DOHH2 (cell line): ENCODE measurements at regions not wholly inside any gene's neighbourhood (a gene's known extent, or its start where the extent isn't known, plus 50 kb on each side); places are given as distances from the start of the nearest gene placed in this dataset.

Experiments used
- H3F3A ChIP-seq: fragments of 200-600 bp; sonication (generic), shearing (Covaris generic); 2 replicates; pipeline ENCODE4 v1.6.0; 2016; ENCODE audit warnings: antibody characterized with exemption, mild to moderate bottlenecking; ENCODE audit not compliant: control insufficient read depth, insufficient read depth
- H3K27ac ChIP-seq: fragments of 200-600 bp; sonication (generic); 2 replicates; pipeline ENCODE4 v1.5.1; 2014; ENCODE audit warnings: low read depth, mild to moderate bottlenecking, low read length, moderate library complexity
- H3K27me3 ChIP-seq: fragments of 200-600 bp; sonication (generic); 2 replicates; pipeline ENCODE4 v1.6.1; 2014; ENCODE audit warnings: mild to moderate bottlenecking, low read length, mixed read lengths; ENCODE audit not compliant: control insufficient read depth
- H3K36me3 ChIP-seq: fragments of 200-600 bp; sonication (generic); 2 replicates; pipeline ENCODE4 v1.6.1; 2014; ENCODE audit warnings: mild to moderate bottlenecking, low read length, moderate library complexity, mixed read lengths; ENCODE audit not compliant: control insufficient read depth
- H3K4me1 ChIP-seq: fragments of 200-600 bp; sonication (generic); 2 replicates; pipeline ENCODE4 v1.6.1; 2014; ENCODE audit warnings: mild to moderate bottlenecking, low read length, mixed read lengths; ENCODE audit not compliant: control insufficient read depth
- H3K4me2 ChIP-seq: fragments of 200-600 bp; sonication (generic); 2 replicates; pipeline ENCODE4 v1.6.0; 2014; ENCODE audit warnings: mild to moderate bottlenecking, low read length, moderate library complexity
- H3K4me3 ChIP-seq: fragments of 200-600 bp; sonication (generic); 2 replicates; pipeline ENCODE4 v1.5.1; 2014; ENCODE audit warnings: mild to moderate bottlenecking, low read length, mixed read lengths
- H3K79me2 ChIP-seq: fragments of 200-600 bp; sonication (generic); 2 replicates; pipeline ENCODE4 v1.6.1; 2014; ENCODE audit warnings: mild to moderate bottlenecking, low read length, mixed read lengths; ENCODE audit not compliant: control insufficient read depth
- H3K9me2 ChIP-seq: fragments of 200-600 bp; sonication (generic); replicated peaks from 2 replicates; pipeline ENCODE4 v1.6.1; 2014; ENCODE audit warnings: mild to moderate bottlenecking, low read length, mixed read lengths; ENCODE audit not compliant: control insufficient read depth
- H3K9me3 ChIP-seq: fragments of 200-600 bp; sonication (generic); 2 replicates; pipeline ENCODE4 v1.6.1; 2014; ENCODE audit warnings: antibody characterized with exemption, low read length, mixed read lengths; ENCODE audit not compliant: control insufficient read depth, insufficient read depth
- H4K20me1 ChIP-seq: fragments of 200-600 bp; sonication (generic); 2 replicates; pipeline ENCODE4 v1.6.0; 2014; ENCODE audit warnings: low read depth, mild to moderate bottlenecking, antibody characterized with exemption, low read length, moderate library complexity; ENCODE audit not compliant: control insufficient read depth, insufficient read depth
- EZH2phosphoT487 ChIP-seq: fragments of 200-600 bp; sonication (generic); IDR thresholded peaks from 2 replicates; pipeline ENCODE4 v1.6.1; 2017; ENCODE audit warnings: borderline replicate concordance, mild to moderate bottlenecking, antibody characterized with exemption, low read length, moderate library complexity, mixed read lengths
- TF ChIP-seq, protein P1 (sequence below): fragments of 200-600 bp; sonication (generic); IDR thresholded peaks from one replicate; pipeline ENCODE4 v1.5.1; 2014; ENCODE audit warnings: antibody characterized with exemption, mild to moderate bottlenecking, low read depth, low read length; ENCODE audit not compliant: poor library complexity, severe bottlenecking

DNA sequence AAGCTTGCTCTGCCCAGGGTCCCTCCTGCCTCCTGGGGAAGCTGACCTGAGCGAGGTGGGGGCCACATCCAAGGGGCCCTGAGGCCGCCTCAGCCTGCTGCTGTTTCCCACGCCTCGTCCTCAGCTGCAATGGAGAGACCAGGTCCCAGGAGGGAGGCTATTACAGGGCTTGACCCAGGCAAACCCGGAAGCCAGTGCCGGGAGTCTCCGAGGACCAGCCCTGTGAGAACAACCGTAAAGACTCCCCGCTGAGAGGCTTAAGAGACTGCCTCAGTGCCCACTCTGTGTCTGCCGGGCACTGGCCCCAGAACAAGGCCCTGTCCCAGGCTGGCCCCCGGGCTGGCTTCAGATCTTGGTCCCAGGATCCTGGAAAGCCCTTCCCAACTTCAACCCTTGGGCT is 124.3 kb upstream of the FGF3 start:
- Histone ChIP-seq H3K79me2 (no peaks in the 10 kb centered on the region), H3K27ac (no peak overlapping the region), H4K20me1 (no peaks in the 10 kb centered on the region), H3K27me3 (no peaks in the 10 kb centered on the region; the same call in 1 of the 2 replicates), H3K36me3 (no peaks in the 10 kb centered on the region), H3K4me1 (no peaks in the 10 kb centered on the region), H3K9me3 (no peaks in the 10 kb centered on the region), H3K9me2 (no peaks in the 10 kb centered on the region), H3K4me3 (no peak overlapping the region), H3F3A (no peaks in the 10 kb centered on the region), H3K4me2 (no peak overlapping the region)
- TF ChIP-seq EZH2phosphoT487 = no peak
- TF ChIP-seq, protein P1, sequence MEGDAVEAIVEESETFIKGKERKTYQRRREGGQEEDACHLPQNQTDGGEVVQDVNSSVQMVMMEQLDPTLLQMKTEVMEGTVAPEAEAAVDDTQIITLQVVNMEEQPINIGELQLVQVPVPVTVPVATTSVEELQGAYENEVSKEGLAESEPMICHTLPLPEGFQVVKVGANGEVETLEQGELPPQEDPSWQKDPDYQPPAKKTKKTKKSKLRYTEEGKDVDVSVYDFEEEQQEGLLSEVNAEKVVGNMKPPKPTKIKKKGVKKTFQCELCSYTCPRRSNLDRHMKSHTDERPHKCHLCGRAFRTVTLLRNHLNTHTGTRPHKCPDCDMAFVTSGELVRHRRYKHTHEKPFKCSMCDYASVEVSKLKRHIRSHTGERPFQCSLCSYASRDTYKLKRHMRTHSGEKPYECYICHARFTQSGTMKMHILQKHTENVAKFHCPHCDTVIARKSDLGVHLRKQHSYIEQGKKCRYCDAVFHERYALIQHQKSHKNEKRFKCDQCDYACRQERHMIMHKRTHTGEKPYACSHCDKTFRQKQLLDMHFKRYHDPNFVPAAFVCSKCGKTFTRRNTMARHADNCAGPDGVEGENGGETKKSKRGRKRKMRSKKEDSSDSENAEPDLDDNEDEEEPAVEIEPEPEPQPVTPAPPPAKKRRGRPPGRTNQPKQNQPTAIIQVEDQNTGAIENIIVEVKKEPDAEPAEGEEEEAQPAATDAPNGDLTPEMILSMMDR = no peak

DNA sequence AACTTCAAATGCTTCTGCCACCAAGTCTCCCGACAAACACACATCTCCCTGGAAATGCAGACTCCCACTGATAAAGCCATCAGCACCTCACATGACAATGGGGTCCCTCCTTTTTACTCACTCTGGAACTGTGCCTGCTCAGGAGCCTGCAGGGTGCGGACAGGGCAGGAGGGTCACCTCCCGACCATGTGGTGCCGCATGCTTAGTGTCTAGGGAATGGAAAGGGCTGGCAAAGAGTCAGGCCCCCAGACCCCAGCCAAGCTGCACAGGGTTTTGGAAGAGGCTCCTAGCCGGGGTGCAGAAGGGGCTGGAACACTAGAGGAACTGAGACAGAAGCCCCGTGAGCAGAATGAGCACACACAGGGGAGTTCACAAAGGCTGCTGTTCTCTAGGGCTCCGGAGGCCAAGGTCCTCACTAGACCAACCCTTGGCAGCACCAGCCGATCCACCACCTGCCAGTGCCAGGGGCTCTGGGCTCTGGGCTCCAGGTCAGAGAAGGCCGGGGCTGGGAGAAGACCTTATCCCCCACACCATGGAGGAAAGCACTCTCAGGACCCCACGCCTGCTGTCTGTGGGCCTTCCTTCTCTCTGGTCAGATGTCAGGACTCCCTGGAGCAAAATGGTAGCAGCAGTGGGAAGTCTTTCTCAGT is 125.1 kb upstream of the FGF3 start:
- no peaks in the 10 kb centered on the region for H3K9me2 ChIP-seq
- TF ChIP-seq, protein P1 = no peak
- TF ChIP-seq EZH2phosphoT487 = no peak
- H3F3A ChIP-seq = no peaks in the 10 kb centered on the region
- H3K79me2 ChIP-seq = no peaks in the 10 kb centered on the region
- no peaks in the 10 kb centered on the region for H4K20me1 ChIP-seq
- H3K4me2 ChIP-seq = no peak overlapping the region
- H3K27me3 ChIP-seq = no peaks in the 10 kb centered on the region; the same call in 1 of the 2 replicates
- H3K4me3 ChIP-seq = no peak overlapping the region
- no peaks in the 10 kb centered on the region for H3K36me3 ChIP-seq
- no peak overlapping the region for H3K27ac ChIP-seq
- H3K9me3 ChIP-seq = no peaks in the 10 kb centered on the region
- H3K4me1 ChIP-seq = no peaks in the 10 kb centered on the region

DNA sequence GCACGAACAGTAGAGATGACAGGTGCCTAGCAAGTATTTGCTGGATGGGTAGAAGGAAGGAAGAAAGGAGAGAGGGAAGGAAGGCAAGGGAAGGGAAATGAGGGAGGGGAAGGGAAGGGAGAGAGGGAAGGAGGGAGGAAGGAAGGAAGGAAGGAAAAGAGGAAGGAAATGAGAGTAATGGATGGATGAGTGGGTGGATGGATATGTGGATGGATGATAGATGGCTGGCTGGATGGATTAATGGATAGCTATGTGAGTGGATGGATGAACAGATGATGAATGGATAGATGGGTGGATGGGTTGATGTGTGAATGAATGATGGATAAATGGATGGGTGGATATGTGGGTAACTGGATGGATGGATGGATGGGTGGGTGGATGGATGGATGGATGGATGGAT is 125.9 kb upstream of the FGF3 start:
- no peak overlapping the region for H3K4me3 ChIP-seq
- no peaks in the 10 kb centered on the region; the same call in 1 of the 2 replicates for H3K27me3 ChIP-seq
- H4K20me1 ChIP-seq = no peaks in the 10 kb centered on the region
- H3K4me1 ChIP-seq = no peaks in the 10 kb centered on the region
- no peak overlapping the region for H3K27ac ChIP-seq
- H3F3A ChIP-seq = no peaks in the 10 kb centered on the region
- no peaks in the 10 kb centered on the region for H3K36me3 ChIP-seq
- no peaks in the 10 kb centered on the region for H3K9me2 ChIP-seq
- no peak overlapping the region for H3K4me2 ChIP-seq
- H3K9me3 ChIP-seq = peaks cover 1% of the 10 kb centered on the region; the same call in 1 of the 2 replicates
- TF ChIP-seq, protein P1 = no peak
- H3K79me2 ChIP-seq = no peaks in the 10 kb centered on the region
